Caco-2 (cell line): ENCODE measurements at regions not wholly inside any gene's neighbourhood (a gene's known extent, or its start where the extent isn't known, plus 50 kb on each side); places are given as distances from the start of the nearest gene placed in this dataset.

Source experiments
- BruUV-seq: library from RNA; stranded (reverse); fragments of 400-500 nt; replicated peaks from 2 replicates; lab custom pipeline; 2021; lab: Mats Ljungman, UMichigan
- CTCF ChIA-PET: fragments of 300-600 bp; sonication (Branson Sonifier 250); formaldehyde crosslinking; loops from one replicate; lab custom pipeline; 2022; ENCODE audit warnings: antibody characterized with exemption; lab: Charles Lee
- POLR2A ChIA-PET: fragments of 300-600 bp; sonication (Branson Sonifier 250); formaldehyde crosslinking; loops from one replicate; lab custom pipeline; 2022; ENCODE audit warnings: antibody characterized with exemption; lab: Charles Lee
- DNase-seq, 2 experiments: peaks; one replicate each; pipeline versions ENCODE4 v3.0.0 to v3.0.0-alpha.2; 2020 to 2022
- H3K27me3 ChIP-seq: replicated peaks from 2 replicates; pipeline ENCODE4 v1.6.0; 2011; ENCODE audit warnings: low read length; ENCODE audit not compliant: control insufficient read depth, insufficient read depth
- H3K36me3 ChIP-seq: 2 replicates; pipeline ENCODE4 v1.5.1; 2011; ENCODE audit warnings: low read length; ENCODE audit not compliant: control insufficient read depth, insufficient read depth
- H3K4me1 ChIP-seq: fragments of 250-450 bp; sonication (Bioruptor Pico); 2 replicates; pipeline ENCODE4 v1.5.1; 2020; ENCODE audit warnings: mild to moderate bottlenecking
- H3K4me3 ChIP-seq: 2 replicates; pipeline ENCODE4 v1.5.1; 2011; ENCODE audit warnings: low read depth, mild to moderate bottlenecking, control low read depth, low read length
- H3K9me3 ChIP-seq: fragments of 250-450 bp; sonication (Bioruptor Pico); 2 replicates; pipeline ENCODE4 v1.5.1; 2020; ENCODE audit warnings: mild to moderate bottlenecking, moderate library complexity
- H3K27ac Mint-ChIP-seq: one replicate; pipeline ENCODE4 v1.8.0; 2022; ENCODE audit warnings: mixed read lengths; ENCODE audit not compliant: unreplicated experiment
- H3K27me3 Mint-ChIP-seq: one replicate; pipeline ENCODE4 v1.8.0; 2022; ENCODE audit warnings: mixed read lengths; ENCODE audit not compliant: insufficient read depth, unreplicated experiment
- H3K36me3 Mint-ChIP-seq: one replicate; pipeline ENCODE4 v1.8.0; 2022; ENCODE audit warnings: mild to moderate bottlenecking, mixed read lengths; ENCODE audit not compliant: insufficient read depth, unreplicated experiment
- H3K4me1 Mint-ChIP-seq: one replicate; pipeline ENCODE4 v1.8.0; 2022; ENCODE audit warnings: low read depth, mixed read lengths; ENCODE audit not compliant: unreplicated experiment
- H3K4me3 Mint-ChIP-seq: one replicate; pipeline ENCODE4 v1.8.0; 2022; ENCODE audit warnings: mild to moderate bottlenecking, moderate library complexity, mixed read lengths; ENCODE audit not compliant: unreplicated experiment
- H3K9me3 Mint-ChIP-seq: one replicate; pipeline ENCODE4 v1.8.0; 2022; ENCODE audit warnings: mixed read lengths; ENCODE audit not compliant: unreplicated experiment
- CTCF ChIP-seq, 2 experiments: fragments of 200-600 bp in 1 of 2; IDR thresholded peaks; 1 replicate in 1 of 2; 2 replicates in 1 of 2; pipeline versions ENCODE4 v1.5.1 to v1.8.0; 2011 to 2022; ENCODE audit warnings: antibody characterized with exemption in 1 of 2, control low read depth in 1 of 2, inconsistent platforms in 1 of 2, low read depth in 1 of 2, low read length in 1 of 2, mild to moderate bottlenecking in 1 of 2, moderate library complexity in 1 of 2; ENCODE audit not compliant: insufficient read depth in 1 of 2, severe bottlenecking in 1 of 2, unreplicated experiment in 1 of 2
- intact Hi-C: fragments of 100-400 bp; cut with micrococcal nuclease; formaldehyde crosslinking; loops from one replicate; pipeline ENCODE4 v1.10.0; 2022; ENCODE audit not compliant: unreplicated experiment

- Histone ChIP-seq H3K9me3 (no peaks in the 10 kb centered on the region), H3K4me1 (no peaks in the 10 kb centered on the region), H3K36me3 (no peaks in the 10 kb centered on the region), H3K27me3 (no peaks in the 10 kb centered on the region), H3K4me3 (no peak overlapping the region)
- BruUV-seq: no TSS peak
- intact Hi-C loops: no loop called here
- no peak for DNase-seq
- H3K9me3 Mint-ChIP-seq: no peaks in the 10 kb centered on the region
- CTCF ChIA-PET: no interaction called here
- H3K36me3 Mint-ChIP-seq: no peaks in the 10 kb centered on the region
- POLR2A ChIA-PET: no interaction called here
- no peak overlapping the region for H3K27ac Mint-ChIP-seq
- no peak for TF ChIP-seq CTCF (IDR thresholded peaks at IDR 0.05; ENCODE audit: insufficient read depth in 1 of 2, low read depth in 1 of 2, low read length in 1 of 2, severe bottlenecking in 1 of 2, unreplicated experiment in 1 of 2)
- H3K4me3 Mint-ChIP-seq: no peak overlapping the region
- H3K27me3 Mint-ChIP-seq: no peaks in the 10 kb centered on the region
- no peaks in the 10 kb centered on the region for H3K4me1 Mint-ChIP-seq
These were observed 134.1 kb upstream of the SSTR1 start for GRCh38 chr14:38073641-38074040.

- Histone ChIP-seq H3K9me3 (no peaks in the 10 kb centered on the region), H3K27me3 (no peaks in the 10 kb centered on the region), H3K4me3 (no peak overlapping the region), H3K4me1 (no peaks in the 10 kb centered on the region), H3K36me3 (no peaks in the 10 kb centered on the region)
- intact Hi-C loops: no loop called here
- Mint-ChIP-seq H3K36me3 (no peaks in the 10 kb centered on the region), H3K27ac (no peak overlapping the region), H3K27me3 (no peaks in the 10 kb centered on the region), H3K9me3 (no peaks in the 10 kb centered on the region), H3K4me3 (no peak overlapping the region), H3K4me1 (no peaks in the 10 kb centered on the region)
- no peak for TF ChIP-seq CTCF (IDR thresholded peaks at IDR 0.05; ENCODE audit: insufficient read depth in 1 of 2, low read depth in 1 of 2, low read length in 1 of 2, severe bottlenecking in 1 of 2, unreplicated experiment in 1 of 2)
- POLR2A ChIA-PET: no interaction called here
- DNase-seq: no peak
- CTCF ChIA-PET: no interaction called here
- no TSS peak for BruUV-seq
These were observed 133.6 kb upstream of the SSTR1 start for GRCh38 chr14:38074081-38074480.

GRCh38 chr14:38074754-38075153, 132.9 kb upstream of the SSTR1 start:
- no peaks in the 10 kb centered on the region for H3K27me3 Mint-ChIP-seq
- H3K4me1 Mint-ChIP-seq: no peaks in the 10 kb centered on the region
- no peaks in the 10 kb centered on the region for H3K4me1 ChIP-seq
- no peak for DNase-seq
- H3K9me3 Mint-ChIP-seq: no peaks in the 10 kb centered on the region
- no TSS peak for BruUV-seq
- H3K36me3 Mint-ChIP-seq: no peaks in the 10 kb centered on the region
- no peaks in the 10 kb centered on the region for H3K9me3 ChIP-seq
- no peaks in the 10 kb centered on the region for H3K36me3 ChIP-seq
- H3K4me3 ChIP-seq: no peak overlapping the region
- POLR2A ChIA-PET: no interaction called here
- no peaks in the 10 kb centered on the region for H3K27me3 ChIP-seq
- TF ChIP-seq CTCF (IDR thresholded peaks at IDR 0.05; ENCODE audit: insufficient read depth in 1 of 2, low read depth in 1 of 2, low read length in 1 of 2, severe bottlenecking in 1 of 2, unreplicated experiment in 1 of 2): no peak
- CTCF ChIA-PET: no interaction called here
- intact Hi-C loops: no loop called here
- H3K27ac Mint-ChIP-seq: no peak overlapping the region
- no peak overlapping the region for H3K4me3 Mint-ChIP-seq
